OCI-LY1 (cell line): ENCODE measurements at regions not wholly inside any gene's neighbourhood (a gene's known extent, or its start where the extent isn't known, plus 50 kb on each side); places are given as distances from the start of the nearest gene placed in this dataset.

ENCODE experiments used
- H2AFZ ChIP-seq: fragments of 200-600 bp; sonication (generic), shearing (Covaris generic); 2 replicates; pipeline ENCODE4 v1.6.0; 2014; ENCODE audit warnings: antibody characterized with exemption, mild to moderate bottlenecking, low read length
- H3F3A ChIP-seq: fragments of 200-600 bp; sonication (generic), shearing (Covaris generic); 2 replicates; pipeline ENCODE4 v1.6.0; 2014; ENCODE audit warnings: mild to moderate bottlenecking, antibody characterized with exemption, low read length, moderate library complexity; ENCODE audit not compliant: insufficient read depth
- H3K27ac ChIP-seq: fragments of 200-600 bp; sonication (generic); 2 replicates; pipeline ENCODE4 v1.5.1; 2014; ENCODE audit warnings: low read length, mixed run types, mild to moderate bottlenecking, low read depth; ENCODE audit not compliant: poor library complexity, severe bottlenecking
- H3K27me3 ChIP-seq: fragments of 200-600 bp; sonication (generic); 2 replicates; pipeline ENCODE4 v1.6.0; 2014; ENCODE audit warnings: antibody characterized with exemption, mild to moderate bottlenecking, low read length, moderate library complexity; ENCODE audit not compliant: insufficient read depth
- H3K36me3 ChIP-seq: fragments of 200-600 bp; sonication (generic); 2 replicates; pipeline ENCODE4 v1.6.1; 2014; ENCODE audit warnings: mild to moderate bottlenecking, antibody characterized with exemption, low read length, moderate library complexity, mixed read lengths; ENCODE audit not compliant: insufficient read depth
- H3K4me1 ChIP-seq: fragments of 200-600 bp; sonication (generic); 2 replicates; pipeline ENCODE4 v1.5.1; 2014; ENCODE audit warnings: mild to moderate bottlenecking, low read length, moderate library complexity; ENCODE audit not compliant: insufficient read depth, severe bottlenecking
- H3K4me2 ChIP-seq: fragments of 200-600 bp; sonication (generic), shearing (Covaris generic); 2 replicates; pipeline ENCODE4 v1.6.1; 2014; ENCODE audit warnings: low read length
- H3K4me3 ChIP-seq: fragments of 200-600 bp; sonication (generic); 2 replicates; pipeline ENCODE4 v1.5.1; 2014; ENCODE audit warnings: low read length, low read depth, mild to moderate bottlenecking, mixed read lengths; ENCODE audit not compliant: poor library complexity, severe bottlenecking
- H3K79me2 ChIP-seq: fragments of 200-600 bp; shearing (Covaris generic); 2 replicates; pipeline ENCODE4 v1.6.1; 2016; ENCODE audit warnings: mixed run types, low read length, mixed read lengths; ENCODE audit not compliant: insufficient read depth
- H3K9ac ChIP-seq: fragments of 200-600 bp; sonication (generic), shearing (Covaris generic); 2 replicates; pipeline ENCODE4 v1.6.1; 2014; ENCODE audit warnings: mild to moderate bottlenecking, low read length, mixed read lengths
- H3K9me2 ChIP-seq: fragments of 200-600 bp; sonication (generic), shearing (Covaris generic); 2 replicates; pipeline ENCODE4 v1.6.1; 2014; ENCODE audit warnings: low read depth, mild to moderate bottlenecking, low read length, mixed read lengths
- H3K9me3 ChIP-seq: fragments of 200-600 bp; shearing (Covaris generic); 2 replicates; pipeline ENCODE4 v1.6.1; 2014; ENCODE audit warnings: low read length, mixed read lengths
- H4K20me1 ChIP-seq: fragments of 200-600 bp; sonication (generic), shearing (Covaris generic); 2 replicates; pipeline ENCODE4 v1.6.0; 2016; ENCODE audit warnings: mild to moderate bottlenecking, low read length; ENCODE audit not compliant: insufficient read depth
- EZH2 ChIP-seq: fragments of 200-600 bp; sonication (generic), shearing (Covaris generic); IDR thresholded peaks from 2 replicates; pipeline ENCODE4 v1.8.0; 2017; ENCODE audit warnings: borderline replicate concordance, mixed run types, mild to moderate bottlenecking, antibody characterized with exemption, low read length, moderate library complexity, mixed read lengths
- TF ChIP-seq, protein P1 (sequence below): fragments of 200-600 bp; sonication (generic), shearing (Covaris generic); IDR thresholded peaks from 2 replicates; pipeline ENCODE4 v1.5.1; 2017; ENCODE audit warnings: mild to moderate bottlenecking, antibody characterized with exemption, low read length, moderate library complexity, mixed read lengths

GRCh38 chrX:42477396-42477795 is 300.6 kb downstream of the PPP1R2C start:
- H3K79me2 ChIP-seq: no peaks in the 10 kb centered on the region
- TF ChIP-seq, protein P1, sequence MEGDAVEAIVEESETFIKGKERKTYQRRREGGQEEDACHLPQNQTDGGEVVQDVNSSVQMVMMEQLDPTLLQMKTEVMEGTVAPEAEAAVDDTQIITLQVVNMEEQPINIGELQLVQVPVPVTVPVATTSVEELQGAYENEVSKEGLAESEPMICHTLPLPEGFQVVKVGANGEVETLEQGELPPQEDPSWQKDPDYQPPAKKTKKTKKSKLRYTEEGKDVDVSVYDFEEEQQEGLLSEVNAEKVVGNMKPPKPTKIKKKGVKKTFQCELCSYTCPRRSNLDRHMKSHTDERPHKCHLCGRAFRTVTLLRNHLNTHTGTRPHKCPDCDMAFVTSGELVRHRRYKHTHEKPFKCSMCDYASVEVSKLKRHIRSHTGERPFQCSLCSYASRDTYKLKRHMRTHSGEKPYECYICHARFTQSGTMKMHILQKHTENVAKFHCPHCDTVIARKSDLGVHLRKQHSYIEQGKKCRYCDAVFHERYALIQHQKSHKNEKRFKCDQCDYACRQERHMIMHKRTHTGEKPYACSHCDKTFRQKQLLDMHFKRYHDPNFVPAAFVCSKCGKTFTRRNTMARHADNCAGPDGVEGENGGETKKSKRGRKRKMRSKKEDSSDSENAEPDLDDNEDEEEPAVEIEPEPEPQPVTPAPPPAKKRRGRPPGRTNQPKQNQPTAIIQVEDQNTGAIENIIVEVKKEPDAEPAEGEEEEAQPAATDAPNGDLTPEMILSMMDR: no peak
- no peak for TF ChIP-seq EZH2
- H3K9ac ChIP-seq: no peak overlapping the region
- no peaks in the 10 kb centered on the region for H4K20me1 ChIP-seq
- H3K4me2 ChIP-seq: no peak overlapping the region
- no peaks in the 10 kb centered on the region for H3K9me3 ChIP-seq
- no peak overlapping the region for H3K4me3 ChIP-seq
- no peaks in the 10 kb centered on the region for H3K4me1 ChIP-seq
- no peaks in the 10 kb centered on the region for H3K36me3 ChIP-seq
- no peaks in the 10 kb centered on the region for H3F3A ChIP-seq
- no peaks in the 10 kb centered on the region for H3K27me3 ChIP-seq
- no peaks in the 10 kb centered on the region for H3K9me2 ChIP-seq
- no peak overlapping the region for H2AFZ ChIP-seq
- no peak overlapping the region for H3K27ac ChIP-seq

DNA sequence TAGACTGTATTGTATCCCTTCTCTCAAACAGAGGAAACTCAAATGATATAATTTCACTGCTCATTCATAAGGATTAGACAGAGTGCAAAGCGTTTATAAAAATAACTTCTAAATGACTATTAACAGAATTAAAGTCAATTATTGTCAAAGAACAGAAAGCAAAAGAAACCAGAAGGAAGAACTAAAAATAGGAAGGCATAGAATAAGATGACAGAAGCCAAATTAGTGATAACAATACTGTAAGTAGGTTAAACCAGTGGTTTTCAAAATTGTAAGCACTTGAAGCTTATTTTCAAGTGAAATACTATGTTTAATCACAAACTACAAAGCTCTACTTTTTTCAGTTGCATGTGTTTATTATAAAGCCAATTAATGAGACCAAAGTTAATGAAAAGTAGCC is 305.2 kb downstream of the PPP1R2C start:
- Histone ChIP-seq H3K4me3 (no peak overlapping the region), H3K9ac (no peak overlapping the region), H3K9me2 (no peaks in the 10 kb centered on the region), H3K36me3 (no peaks in the 10 kb centered on the region), H3K9me3 (no peaks in the 10 kb centered on the region), H3K27ac (no peak overlapping the region), H2AFZ (no peak overlapping the region), H3K4me2 (no peak overlapping the region), H3F3A (no peaks in the 10 kb centered on the region), H3K27me3 (no peaks in the 10 kb centered on the region), H3K4me1 (no peaks in the 10 kb centered on the region), H3K79me2 (no peaks in the 10 kb centered on the region), H4K20me1 (no peaks in the 10 kb centered on the region)
- TF ChIP-seq, protein P1: no peak
- no peak for TF ChIP-seq EZH2

DNA sequence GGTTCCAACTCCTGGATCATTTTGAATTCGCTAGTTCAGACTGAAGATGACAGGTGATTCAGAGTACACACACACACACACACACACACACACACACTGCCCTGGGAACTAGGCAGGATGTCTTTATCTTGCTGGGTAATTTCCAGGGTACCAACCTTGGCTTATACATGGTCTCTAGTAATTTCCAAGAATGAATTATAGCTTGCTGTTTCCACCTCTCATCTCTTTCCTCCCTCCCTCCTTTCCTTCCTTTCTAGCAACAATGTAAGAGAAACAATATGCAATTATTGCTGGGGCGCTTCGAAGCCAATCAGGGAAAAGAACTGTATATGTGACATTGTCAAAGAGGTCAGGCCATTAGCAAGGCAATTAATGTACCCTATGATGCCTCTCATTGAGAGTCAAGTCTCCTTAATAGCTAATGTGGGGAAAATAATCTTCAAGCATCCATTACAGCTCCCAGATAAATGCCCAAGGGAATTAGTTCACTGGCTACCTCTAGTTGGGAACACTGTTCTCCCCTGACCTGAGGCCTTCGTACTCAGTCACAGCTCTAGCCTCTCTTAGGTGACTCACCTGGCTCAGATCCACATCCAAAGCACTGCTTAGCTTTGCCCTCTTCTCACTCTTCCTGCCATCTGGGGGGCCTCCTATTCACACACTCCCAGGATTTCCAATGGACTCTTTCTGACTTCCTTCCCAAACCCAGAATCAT is 311.5 kb downstream of the PPP1R2C start:
- Histone ChIP-seq H3K79me2 (no peaks in the 10 kb centered on the region), H3K9me2 (no peaks in the 10 kb centered on the region), H3K36me3 (no peaks in the 10 kb centered on the region), H2AFZ (no peak overlapping the region), H3K27me3 (no peaks in the 10 kb centered on the region), H3K27ac (no peak overlapping the region), H3K9ac (no peak overlapping the region), H3F3A (no peaks in the 10 kb centered on the region), H4K20me1 (no peaks in the 10 kb centered on the region), H3K9me3 (no peaks in the 10 kb centered on the region), H3K4me3 (no peak overlapping the region), H3K4me2 (no peak overlapping the region), H3K4me1 (no peaks in the 10 kb centered on the region)
- TF ChIP-seq, protein P1: no peak
- no peak for TF ChIP-seq EZH2
